ENCODE measurements at regions not wholly inside any gene's neighbourhood (a gene's known extent, or its start where the extent isn't known, plus 50 kb on each side); places are given as distances from the start of the nearest gene placed in this dataset.

DNA sequence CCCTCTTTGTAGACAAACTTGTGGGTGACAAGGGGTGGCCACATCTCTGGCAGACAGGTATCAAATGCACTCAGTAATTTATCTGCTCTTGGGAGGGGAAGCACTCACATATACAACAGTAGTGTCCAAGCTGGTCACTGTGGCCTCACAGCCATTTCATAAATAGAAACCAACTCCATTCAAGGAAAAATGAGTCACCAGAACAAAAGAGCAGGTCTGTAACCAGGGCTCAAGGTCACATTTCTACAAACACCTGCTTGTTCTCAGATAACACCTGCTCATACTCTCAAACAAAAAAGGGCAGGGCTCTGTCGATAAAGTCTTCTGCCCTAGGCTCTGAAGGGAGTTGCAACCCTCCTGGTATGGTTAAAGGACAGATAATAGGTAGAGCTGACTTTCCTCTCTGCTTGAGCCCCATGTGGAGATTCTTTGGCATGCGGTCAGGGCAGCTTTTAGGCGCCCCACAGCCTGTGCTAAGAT is 459.0 kb downstream of the BCL11A start:
- no peak for DNase-seq

DNA sequence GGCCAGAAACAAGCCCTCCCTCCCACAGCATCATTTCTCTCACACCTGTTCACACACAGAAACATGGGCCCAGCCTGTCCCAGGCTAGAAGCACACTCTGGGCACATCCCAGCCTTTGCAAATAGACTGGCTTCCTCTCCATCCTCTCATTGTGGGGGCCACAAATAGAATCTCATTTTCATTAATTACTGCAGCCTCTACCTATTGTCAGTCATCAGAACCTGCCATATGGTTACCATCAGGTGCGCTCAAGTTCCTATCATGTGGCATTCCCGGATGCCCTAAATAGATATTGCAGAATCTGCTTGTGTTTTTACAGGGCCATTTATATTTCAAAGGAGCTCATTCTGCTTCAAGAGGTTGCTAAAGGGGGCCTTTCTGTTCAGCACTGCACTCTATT is 460.7 kb downstream of the BCL11A start:
- no peak for DNase-seq

DNA sequence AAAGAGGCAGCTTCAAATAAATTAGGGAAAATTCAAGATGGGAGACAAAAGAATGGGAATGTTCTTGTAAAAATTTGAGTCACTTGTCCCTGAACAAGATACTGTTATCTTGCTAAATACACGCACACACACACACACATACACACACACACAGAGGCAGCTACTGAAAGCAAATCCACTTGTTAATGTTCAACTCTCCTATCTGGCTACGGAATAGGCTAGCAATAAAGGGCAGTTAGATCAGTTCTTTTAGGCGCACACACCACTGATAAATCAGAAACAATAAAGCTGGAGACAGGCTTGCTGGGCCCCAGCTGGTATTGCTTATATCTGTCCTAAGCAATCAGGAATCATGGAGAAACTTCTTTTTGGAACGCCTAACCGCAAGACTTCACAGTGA is 461.6 kb downstream of the BCL11A start:
- no peak for DNase-seq

DNA sequence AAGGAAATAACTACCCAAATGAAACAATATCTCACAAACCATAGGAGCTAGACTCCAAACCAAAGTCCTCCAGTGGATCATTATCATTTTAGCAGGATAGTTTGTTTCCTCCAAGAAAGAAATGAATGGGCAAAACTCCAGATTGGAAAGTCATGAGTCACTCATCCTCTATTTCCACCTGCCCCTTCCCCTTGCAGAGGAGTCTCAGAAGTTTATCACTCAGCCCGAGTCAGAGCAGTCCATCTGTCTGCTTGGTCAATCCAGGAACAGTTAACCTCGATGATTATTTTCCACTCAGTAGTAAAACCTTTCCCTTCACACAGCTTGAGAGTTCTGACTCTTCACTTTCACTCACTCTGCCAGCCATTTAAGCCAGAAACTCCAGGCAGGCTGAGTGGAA is 462.2 kb downstream of the BCL11A start:
- DNase-seq = no peak

DNA sequence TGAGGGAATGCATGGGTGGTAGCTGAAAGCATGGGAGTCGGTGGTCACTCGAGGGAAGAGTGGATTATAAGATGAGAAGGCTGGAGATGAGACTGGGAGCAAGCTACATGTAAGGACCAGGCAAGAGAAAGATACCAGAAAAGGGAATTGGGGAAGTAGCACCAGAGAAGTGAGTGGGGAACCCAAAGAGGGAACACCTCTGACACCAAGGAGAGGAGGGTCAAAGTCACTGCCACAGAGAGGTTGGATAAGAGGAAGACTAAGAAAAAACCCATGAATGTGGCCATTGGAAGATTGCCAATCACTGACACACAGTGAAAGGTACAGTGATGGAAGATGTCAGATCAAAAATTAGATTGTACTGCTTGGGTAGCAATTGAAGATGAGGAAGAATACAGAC is 473.9 kb downstream of the BCL11A start:
- DNase-seq = no peak

DNA sequence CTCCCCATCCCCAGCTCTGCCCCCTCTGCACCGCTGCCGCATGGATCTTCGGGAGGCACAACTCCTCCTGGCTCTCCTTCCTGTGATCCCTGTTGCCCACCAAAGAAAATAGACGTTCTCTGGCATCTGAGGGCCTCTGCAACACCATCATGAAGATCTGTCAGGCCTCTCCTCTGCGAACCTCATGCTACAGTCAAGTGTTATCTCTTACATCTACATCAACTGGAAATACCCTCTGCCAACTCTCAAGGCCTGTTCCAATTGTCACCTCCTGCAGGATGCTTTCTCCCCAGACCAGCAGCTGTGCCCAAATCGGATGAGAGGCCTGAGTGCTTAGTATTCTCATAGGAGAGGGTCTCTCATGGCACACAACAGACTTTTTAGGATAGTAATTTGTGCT is 478.4 kb downstream of the BCL11A start:
- DNase-seq = no peak

DNA sequence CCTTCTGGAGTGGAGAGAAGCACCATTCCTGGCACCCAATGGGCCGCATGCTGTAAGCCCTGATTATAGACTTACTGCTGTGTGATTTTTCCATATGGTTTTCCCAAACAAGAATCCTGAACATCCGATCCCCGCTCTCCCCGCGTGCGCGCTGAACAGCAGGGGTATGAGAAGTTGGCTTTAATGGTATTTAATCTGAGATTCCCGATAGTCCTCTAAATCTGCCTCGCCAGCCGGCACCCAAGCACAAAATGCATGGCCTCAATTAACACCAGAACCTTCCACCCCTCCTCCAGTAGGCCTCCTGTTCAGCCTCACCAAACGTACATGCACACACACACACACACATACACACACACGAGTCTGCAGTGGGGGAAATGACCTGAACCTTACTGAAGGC is 480.3 kb downstream of the BCL11A start:
- no peak for DNase-seq

DNA sequence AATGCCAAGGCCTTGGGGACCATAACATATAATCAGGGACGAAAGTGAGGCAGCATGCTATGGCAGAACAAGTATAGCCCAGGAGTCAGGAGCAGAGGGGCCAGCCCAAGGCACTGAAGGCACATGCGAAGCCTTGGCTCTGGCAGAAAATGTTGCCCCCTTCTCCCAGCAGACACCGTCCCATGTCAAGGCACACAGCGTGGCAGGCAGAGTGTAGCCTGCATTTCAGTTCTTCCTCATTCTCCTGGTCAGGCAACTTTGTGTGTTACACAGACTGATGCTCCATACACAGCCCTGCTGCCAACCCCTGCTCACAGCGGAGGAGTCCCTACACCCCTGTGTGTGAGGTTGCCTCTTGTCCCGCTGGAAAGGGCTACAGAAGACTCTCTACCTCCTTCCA is 480.8 kb downstream of the BCL11A start:
- no peak for DNase-seq

DNA sequence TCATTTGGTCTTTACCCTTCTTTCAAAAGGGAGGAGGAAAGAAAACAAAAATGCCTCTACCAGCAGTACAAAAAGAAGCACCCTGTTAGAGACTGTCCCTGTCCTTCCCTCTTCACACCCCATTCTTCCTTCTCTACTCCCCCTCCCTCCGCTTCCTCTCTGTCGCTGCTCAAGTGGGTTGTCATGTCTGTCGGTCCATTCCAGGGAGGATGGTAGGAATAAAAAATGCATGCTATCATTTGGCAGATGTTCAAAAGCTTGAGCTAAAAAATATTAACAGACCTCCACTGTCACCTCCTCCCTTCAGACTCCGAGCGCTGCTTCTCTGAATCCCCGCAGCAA is 482.0 kb downstream of the BCL11A start:
- DNase-seq = no peak

DNA sequence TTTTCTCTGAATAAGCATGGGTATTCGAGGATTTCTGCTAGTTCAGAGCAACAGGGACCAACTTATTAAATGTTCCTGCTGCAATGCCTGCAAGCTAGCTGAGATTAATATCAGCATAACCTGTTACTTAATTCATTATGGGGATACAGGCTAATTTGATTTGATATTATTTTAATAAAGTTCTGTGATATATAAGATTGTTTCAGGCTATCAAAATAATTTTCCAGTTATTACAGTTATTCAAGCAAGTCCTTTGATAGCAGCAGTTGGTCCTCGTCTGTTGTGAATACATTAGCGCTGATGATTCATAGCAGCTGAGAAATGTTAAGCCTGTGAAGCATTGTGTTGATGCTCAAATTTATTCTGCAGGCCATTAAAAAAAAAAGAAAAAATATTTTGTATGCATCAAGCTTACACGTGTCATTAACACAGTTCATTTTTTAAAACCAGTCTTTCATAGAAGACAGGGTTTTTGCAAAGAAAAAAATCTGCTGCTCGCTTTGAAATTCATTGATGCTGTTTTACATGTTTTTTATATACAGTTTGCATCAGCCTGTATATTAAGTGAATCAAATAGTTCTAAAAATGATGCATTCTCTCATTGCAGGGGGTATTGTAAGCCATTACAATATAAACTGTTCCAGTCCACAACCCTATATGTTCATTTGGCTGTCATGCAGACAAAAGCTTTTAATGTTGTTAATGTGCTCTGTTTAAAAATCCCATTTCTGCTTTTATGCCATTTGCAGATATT is 482.5 kb downstream of the BCL11A start:
- no peak for DNase-seq

DNA sequence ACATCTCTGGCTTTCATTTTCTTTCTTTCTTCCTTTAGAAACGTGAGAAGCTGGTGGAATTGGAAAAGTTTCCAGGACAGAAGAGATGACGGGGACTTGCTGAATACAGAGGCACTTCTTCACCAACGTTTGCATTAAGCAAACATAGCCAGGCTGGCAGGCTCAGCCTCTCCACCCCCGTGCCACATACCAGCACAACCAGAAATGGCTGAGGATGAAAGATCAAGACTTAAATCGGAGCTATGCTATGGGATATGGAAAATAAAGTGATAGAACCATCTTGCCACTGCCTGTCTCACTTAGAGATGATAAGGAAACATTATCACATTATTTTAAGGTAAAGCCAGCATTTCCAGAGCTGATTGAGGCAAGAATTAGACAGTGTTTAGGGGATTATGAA is 483.3 kb downstream of the BCL11A start:
- DNase-seq = no peak

DNA sequence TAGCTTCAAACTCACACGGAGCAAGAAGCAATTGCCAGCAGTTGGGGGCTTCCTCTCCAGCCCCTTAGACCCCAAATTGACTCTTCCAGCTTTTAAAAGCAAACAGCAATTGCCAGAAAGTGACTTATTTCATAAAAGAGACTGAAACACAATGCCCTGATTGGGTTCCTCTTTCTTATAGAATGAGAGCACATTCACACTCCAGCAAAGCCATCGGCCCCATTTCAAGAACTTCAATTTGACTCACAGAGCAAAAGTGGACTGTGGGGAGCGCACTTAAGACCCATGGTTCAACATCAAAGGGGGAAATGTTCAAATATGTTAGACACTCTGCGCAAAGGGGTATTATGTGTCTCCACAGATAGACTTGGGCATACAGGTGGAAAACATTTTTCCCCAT is 484.7 kb downstream of the BCL11A start:
- no peak for DNase-seq

DNA sequence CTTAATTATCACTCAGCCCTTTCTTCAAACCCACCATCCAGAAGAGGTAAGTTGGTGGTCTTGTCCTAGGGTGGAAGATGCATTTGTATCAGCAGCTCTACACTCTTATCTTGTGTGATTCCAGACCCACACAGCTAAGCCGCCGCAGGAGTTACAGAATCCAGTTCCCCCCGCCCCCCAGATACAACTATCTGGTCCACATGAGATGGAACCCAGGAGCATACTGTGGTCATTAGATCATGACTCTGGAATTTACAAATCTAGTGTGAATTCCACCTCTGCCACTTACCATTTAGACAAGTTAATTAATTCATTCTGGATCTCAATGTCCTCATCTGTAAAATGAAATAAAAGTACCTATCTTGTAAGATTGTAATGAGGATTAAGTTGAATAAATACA is 486.4 kb downstream of the BCL11A start:
- DNase-seq = no peak

DNA sequence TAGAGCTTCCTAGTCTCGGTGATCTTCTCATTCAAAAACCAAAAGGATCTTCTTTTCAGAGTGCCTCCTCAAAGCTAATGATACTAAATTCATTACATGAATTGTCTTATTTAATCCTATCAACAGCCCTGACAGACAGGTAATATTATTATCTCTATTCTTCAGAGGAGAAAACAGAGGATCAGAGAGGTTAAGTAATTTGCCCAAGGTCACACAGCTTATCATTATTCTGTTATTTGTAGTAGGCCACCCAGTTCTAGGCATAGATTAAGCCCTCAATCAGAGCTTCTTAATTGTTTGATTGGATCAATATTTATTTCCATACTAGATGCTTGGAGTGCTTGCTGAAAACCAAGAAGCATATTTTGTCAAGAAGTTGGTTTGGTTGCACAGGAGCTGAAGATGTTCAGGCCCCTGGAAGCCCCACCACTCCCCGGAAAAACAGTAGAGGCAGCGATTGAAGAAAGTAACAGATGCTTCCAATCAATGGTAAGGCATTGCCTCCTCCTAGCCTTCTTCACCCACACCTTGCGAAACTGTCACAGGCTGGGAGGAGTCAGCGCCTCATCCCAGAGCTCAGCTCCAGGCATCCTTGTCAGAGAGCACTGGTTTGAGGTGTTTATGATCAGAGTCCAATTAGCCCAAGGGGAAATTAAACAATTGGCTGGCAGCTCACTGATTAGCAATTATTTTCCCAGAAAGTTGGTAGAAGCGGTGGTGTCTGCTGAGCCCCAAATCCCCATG is 487.2 kb downstream of the BCL11A start:
- DNase-seq = no peak

DNA sequence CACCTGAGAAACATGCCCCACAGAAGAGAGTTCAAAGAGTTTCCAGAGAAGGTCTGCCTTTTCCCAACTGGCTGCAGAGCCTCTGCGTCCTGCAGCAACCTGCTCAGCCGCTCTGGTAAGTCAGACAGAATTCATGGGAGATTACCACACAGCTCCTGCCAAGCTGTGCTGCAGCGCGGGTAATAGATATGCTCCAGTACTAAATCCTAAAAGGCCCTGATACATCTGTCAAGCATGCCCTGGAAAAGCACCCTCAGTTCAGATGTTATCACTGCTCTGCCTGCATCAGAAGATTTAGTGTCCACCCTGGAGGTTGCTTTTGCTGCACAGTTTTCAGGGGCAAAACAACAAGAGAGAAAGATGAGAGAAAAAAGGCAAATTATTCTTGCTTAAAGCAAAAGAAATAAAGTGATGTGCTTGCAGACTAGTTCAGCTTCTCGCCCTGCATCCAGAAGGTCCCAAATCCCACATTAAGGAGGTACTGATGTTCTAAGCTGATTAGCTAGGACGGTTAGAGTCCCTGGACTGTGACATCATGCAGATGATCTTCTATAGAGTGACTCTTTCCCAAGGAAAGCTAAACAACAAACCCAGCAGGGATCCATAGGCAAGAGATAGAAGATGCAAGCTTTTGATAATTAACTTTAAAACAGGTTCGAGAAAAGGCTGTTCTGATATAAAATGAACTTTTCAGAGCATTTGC is 488.6 kb downstream of the BCL11A start:
- DNase-seq = no peak

DNA sequence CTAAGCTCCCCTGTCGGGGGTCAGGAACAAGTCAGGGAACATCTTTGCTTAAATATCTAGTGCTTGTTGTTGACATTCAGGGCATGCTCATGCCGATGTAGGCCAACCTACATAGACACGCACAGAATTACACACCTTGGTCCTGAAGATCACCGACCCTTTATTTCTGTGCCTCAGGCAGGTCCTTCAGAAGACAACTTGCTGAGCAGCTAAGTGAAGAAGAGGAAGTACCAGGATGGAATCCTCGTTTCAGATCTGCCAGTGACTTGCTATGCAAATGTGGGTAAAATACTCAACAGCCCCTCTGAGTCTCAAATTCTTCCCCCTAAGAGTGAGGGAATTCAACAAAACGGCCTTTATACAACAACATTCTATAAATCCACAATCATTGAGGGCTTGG is 494.7 kb downstream of the BCL11A start:
- no peak for DNase-seq

DNA sequence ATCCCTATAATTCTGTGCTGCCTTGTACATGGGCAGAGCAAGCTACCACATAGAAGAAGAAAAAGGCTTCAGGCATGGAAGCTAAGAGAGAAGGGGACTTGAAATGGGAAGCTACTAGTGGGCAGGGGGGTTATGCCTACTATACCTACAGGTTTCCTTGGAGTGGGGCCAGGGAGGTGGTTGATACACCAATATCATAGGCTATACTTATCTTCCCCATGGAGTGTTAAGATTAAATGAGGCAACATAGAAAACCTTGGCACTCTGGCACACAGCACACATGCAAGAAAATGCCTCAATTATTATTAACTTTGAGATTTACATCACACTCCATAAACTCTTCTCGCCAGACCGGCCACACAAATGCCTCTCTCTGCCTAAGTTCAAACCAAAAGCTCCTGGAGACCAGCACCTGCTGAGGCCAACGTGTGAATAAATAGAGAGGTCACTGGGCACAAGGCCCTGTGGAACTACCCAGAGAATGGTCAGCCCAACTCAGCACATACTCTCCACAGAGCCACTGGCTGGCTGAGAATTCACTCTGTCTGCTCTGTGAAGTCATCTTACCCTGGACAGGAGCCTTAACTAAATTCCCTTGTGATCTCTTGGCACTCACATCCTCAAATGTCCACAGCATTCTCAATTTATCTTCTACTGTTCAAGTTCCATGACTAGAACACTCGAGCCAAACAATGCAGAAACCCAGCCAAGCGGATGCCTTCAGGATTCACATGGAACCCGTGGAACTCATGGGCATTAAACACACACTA is 498.7 kb downstream of the BCL11A start:
- no peak for DNase-seq

DNA sequence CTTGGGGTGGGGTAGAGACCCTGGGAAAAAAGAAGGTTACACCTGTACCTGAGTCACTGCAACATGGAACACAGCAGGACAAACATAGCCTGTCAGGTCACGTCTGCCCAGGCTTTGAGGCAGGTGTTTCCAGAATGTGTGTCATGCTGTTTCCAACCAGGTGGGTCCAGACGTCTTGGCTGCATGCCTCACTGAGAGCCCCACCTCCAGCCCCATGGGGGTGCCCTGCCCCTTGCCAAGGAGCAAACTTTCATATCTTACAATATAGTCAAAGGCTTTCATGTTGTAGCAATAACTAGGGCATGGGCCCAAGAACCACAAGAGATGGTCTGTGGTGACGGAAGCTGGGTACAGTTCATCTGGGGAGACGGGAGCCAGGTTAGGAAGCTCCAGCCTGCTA is 499.7 kb downstream of the BCL11A start:
- DNase-seq = no peak

DNA sequence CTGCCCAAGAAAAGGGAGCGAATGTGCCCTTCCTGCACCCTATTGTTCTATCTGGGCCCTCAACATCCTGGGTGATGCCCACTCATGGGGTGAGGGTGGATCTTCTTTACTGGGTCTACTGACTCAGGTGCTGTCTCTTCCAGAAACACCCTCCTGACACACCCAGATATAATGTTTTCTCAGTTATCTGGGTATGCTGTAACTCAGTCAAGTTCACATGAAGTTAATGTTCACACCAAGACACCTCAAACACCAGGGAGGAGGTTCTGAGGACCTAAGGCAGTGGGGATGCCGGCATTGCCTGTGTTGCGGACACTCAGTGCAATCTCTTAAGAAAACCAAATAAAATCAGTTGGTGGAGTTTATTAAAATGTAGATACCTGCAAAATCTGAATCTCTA is 500.9 kb downstream of the BCL11A start:
- DNase-seq = no peak

DNA sequence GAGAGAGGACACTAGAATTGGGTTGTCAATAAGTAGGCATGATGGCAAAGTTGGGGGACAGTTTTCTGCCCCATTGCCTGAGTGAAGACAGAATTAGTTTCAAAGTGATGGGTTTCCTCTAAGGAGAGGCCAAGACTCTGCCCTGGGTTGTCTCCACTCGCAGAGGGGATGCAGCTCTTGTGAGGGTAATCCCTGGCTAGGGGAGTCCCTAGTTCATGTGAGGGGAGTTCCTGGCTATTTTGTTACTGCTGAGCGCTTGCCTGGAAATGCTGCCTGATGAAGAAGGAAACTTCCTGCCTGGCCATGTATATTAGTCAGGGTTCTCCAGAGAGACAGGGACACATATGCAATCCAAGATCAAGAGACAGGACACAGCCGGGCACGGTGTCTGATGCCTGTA is 501.5 kb downstream of the BCL11A start:
- DNase-seq = no peak

DNA sequence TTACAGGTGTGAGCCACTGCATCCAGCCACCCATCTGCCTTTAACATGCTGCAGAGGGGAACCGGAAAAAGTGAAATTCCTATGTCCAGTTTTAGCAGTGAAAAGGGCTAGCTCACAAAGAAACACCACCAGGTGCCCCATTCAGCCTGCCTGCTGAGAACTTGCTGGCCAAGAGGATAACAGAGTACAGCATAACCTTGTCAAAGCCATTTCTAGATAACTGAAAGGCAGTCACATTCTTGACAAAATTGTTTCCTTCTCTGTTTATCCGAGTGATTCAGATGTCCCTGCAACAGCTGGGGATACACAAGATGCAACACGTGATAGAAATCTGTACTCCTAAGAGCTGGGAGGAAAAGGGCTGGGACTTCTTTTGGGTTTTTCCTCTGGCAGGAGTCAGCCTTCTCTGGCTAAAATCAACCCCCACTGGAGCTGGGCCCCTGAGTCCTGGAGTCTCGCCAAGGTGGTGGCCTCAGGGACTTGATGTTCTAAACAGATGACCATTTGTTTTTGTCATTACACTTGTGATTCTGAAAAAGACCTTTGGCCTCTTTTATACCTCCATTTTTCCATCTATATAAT is 505.4 kb downstream of the BCL11A start:
- DNase-seq = no peak

DNA sequence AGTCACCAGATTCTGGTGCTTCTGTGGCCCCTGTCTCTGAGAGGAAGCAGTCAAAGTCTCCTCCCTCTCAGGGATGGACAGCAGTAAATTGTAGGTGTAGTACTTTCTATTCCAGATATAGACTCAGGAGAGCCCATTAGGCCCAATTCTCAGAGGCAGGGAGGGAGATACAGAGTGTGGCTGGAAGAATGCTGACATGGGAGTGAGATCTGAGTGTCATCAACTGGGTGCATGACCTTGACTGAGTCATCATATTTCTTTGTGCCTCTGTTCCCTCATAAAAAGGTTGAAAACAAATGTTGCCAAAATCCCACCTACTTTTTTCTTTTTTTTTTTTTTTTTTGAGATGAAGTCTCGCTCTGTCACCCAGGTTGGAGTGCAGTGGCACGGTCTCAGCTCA is 506.1 kb downstream of the BCL11A start:
- no peak for DNase-seq

DNA sequence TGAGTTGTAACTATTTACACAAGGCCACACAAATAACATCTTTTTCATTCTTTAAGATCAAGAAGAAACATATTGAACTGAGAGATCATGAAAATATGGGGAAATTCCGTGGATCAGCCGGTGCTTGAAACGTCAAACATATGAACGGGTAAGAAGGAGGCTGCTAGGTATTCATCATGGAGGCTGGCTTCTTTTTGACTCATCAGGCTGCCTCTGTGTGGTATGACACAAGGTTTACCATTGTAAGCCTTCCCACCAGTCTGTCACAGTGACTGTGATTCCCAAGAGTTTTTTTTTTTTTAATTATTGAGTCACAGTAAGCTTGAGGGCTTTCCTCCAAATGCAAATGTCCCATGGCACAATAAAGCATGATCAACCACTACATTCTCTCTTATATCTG is 506.9 kb downstream of the BCL11A start:
- no peak for DNase-seq
